NOMO-1 treated with DMSO at 0.1 percent for 48 hours (cell line): ENCODE measurements at regions not wholly inside any gene's neighbourhood (a gene's known extent, or its start where the extent isn't known, plus 50 kb on each side); places are given as distances from the start of the nearest gene placed in this dataset.
A peak's percentile ranks its signal among the peaks of the same experiment; 100 is the strongest.

Experiments
- DNase-seq: peaks from one replicate; lab custom pipeline; 2025; ENCODE audit not compliant: unreplicated experiment; lab: John Stamatoyannopoulos, UW

- DNase-seq, result no peak
These were observed 68.5 kb downstream of the EFNB1 start for GRCh38 chrX:68897118-68897945.

GRCh38 chrX:68896581-68896980 is 67.8 kb downstream of the EFNB1 start:
- no peak for DNase-seq

DNA sequence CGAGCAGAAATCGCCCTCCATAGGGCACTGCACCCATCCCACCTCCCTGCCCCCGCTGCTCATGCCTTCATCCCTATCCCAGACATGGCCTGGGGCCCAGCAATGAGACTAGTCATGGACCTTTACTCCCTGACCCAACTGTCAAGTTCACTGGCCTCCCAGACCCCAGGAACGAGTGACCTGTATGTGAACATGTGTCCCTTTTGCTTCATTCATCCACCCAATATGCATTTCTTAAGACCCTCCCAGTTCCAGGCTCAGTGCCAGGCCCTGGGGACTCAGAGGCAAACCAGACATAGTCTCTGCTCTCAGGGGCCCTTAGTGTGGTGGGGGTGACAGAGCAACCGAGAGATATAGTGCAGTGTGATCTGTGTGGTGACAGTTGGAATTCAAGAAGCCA is 67.0 kb downstream of the EFNB1 start:
- DNase-seq, result no peak

DNA sequence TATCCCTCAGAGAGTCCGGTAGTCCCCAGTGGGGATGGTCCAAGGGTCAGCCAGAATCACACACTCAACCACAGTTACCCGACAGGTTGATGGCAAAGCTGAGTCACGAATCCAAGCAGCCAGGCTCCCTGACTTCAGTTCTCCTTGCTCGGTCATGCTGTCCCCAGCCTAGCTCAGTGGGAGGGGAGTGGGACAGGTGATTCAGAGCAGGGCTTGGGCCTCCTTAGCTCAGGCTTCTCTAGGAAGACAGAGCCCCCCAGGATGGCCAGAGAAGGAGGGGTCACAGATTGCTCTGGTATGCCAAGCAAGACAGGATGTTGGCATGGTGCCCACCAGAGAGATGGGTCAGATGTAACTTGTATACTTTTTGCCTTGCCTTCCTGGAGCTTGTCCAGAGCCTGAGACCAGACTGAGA is 66.5 kb downstream of the EFNB1 start:
- no peak for DNase-seq

DNA sequence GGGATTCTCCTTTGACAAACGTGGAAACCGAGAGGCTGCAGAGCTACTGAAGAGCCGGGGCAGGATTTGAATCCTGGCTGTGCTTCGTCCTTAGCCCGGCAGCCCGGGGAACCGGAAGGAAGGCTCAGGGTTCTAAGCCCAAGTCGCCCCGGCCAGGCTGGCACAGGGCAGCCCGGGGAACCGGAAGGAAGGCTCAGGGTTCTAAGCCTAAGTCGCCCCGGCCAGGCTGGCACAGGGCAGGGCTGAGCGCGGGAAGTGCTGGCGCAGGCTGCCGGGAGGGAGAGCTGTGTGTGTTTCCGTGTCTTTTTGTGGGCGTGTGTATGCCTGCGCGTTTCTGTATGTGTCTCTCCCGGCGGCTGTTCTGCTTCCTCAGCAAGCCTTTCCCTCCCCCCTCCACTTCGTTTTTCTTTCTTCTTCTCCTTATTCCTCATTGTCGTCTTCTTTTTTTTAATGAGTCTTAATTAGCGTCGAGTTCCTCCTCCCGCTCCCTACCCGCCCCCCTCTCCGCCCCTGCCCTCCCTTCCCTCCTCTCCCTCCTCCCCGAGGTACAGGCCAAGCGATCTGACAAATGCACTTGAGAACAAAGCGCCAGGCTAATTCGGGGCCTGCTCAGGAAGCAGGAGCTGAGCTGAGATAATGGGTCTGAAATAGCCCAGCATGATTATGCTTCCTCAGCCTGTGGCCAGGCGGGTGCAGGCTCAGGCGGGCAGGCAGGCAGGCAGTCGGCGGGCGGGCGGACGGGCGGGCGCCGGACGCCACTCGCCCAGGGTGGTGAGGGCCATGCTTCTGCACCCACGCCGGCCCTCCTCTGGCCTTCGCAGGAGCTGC is 65.9 kb downstream of the EFNB1 start:
- DNase-seq, result peak; percentile 80

DNA sequence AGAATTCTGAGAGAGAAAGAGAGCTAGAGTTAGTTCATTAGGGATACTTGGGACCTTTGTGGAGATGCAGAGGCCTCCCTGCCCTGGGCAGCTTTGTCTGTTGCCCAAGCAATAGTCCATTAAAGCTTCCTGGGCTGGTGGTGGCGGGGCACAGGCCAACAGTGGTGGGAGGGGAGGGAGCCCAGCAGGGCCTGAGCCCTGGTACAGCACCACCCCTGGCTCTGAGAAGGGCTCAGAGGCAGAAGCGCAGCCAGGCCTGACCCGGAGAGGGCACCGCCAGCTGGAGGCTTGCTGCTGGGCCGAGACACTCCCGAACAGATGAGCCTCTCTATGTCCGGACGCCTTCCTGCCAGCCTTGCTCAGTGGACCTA is 65.3 kb downstream of the EFNB1 start:
- DNase-seq, result no peak

DNA sequence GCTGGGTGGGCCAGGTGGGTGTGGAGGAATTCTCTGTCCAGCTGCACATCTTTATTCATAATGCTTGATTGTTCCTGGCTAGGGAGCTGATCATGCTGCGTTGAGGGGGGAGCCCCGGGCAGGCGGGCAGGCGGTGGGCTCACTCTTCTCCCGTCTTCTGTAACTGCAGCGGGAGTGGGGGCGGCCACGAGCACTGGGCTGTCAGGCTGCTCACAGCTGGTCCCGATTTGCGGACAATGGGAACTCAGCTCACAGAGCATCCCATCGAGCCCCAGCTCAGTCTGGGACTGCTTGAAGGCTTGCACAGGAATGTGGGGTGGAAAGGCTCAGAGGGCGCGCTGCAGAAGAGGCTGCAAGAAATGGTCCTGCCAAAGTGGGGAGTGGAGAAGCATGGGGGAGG is 63.8 kb downstream of the EFNB1 start:
- DNase-seq, result no peak

DNA sequence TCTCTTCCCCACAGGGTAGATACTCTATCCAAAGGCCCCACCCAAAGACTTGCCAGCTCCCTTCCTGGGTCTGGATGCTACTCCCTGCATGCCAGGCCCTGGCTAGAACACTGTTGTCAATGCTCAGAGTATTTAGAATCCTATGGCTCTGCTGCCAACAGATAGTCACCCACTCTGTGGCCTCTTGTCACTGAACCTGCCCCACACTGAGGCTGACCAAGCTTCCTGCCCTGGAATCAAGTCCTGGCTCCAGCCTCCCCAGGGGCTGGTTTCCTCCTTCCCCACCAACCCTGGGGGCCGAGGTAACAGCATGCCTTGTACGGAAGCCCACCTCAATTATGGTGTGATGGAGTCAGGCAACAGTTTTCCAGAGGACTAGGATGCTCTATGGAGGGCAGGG is 63.3 kb downstream of the EFNB1 start:
- no peak for DNase-seq
